ENCODE measurements at regions not wholly inside any gene's neighbourhood (a gene's known extent, or its start where the extent isn't known, plus 50 kb on each side); places are given as distances from the start of the nearest gene placed in this dataset.

- WGBS (ENCODE audit: insufficient coverage, low coverage, missing lambda C conversion rate), result under 1% methylated on average over 13 of the region's 13 CpGs
Measured at GRCh38 chr15:100780208-100780800, 99.3 kb upstream of the ALDH1A3 start.

DNA sequence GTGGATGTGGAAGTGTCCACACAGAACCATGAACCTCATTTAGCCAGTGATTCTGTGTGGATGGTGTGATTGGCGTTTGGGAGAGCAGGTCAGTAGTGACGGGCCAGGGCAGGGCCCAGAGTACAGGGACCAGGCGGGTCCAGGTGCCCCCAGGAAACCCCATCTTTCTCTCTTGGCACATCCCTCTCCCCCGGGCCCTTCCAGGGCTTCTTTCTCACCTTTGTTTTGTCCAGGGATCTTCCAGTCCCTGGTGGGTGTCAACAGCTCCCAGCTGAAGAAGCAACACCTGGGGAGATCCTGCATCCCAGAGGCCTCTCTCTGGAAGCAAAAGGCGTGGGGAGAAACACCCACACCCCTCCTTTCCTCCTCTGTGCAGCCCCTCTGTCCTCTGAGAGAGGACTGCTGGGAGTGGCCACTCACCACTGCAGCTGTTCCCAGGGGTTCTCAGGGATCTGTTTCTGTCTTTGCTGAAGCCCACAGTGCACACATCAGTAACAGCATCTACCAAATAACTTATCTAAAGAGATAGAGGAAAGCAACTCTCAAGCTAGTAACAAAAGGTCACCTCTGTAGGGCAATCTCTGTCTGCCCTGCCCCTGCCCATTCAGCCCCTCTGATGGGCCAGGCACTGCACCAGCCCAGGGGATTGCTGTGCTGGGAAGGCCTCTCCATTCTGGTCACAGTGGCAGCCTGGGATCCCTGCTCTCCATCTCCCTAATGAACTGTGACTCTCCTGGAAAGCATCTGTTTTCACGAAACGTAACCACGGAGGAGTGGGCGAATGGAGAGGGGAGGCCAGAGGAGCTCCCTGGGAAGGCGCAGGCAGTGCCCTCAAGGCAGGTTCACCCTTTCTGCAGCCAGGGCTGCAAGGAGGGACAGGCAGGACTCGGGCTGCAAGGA lies 98.3 kb upstream of the ALDH1A3 start:
- H3K4me1 ChIP-seq (replicated peaks in 1 of 2; ENCODE audit: control insufficient read depth in 2 of 2, insufficient read depth in 2 of 2, low read length in 2 of 2), result no peaks in the 10 kb centered on the region
- H3K9ac ChIP-seq (ENCODE audit: insufficient read depth in 1 of 2, low read depth in 2 of 2, low read length in 2 of 2), result no peak overlapping the region
- in situ Hi-C loops (cut with MboI), result no loop called here
- H2AFZ ChIP-seq (ENCODE audit: low read depth, low read length), result no peak overlapping the region
- no peaks in the 10 kb centered on the region for H3K79me2 ChIP-seq (ENCODE audit: control insufficient read depth, insufficient read depth, low read length)
- BruUV-seq (replicated peaks), result no TSS peak
- no peak for DNase-seq (ENCODE audit: extremely low read depth in 1 of 4, low spot score in 3 of 4)
- H3K4me2 ChIP-seq (ENCODE audit: insufficient read depth, low read length), result no peak overlapping the region
- no peak overlapping the region for H3K4me3 ChIP-seq
- no peak for ATAC-seq
- POLR2A ChIA-PET, result no interaction called here
- intact Hi-C loops (cut with micrococcal nuclease), result no loop called here
- TF ChIP-seq HDAC6 (IDR thresholded peaks at IDR 0.05; ENCODE audit: low read depth, low read length) (no peak), KLF6 (CRISPR knock-in tag; IDR thresholded peaks at IDR 0.05; ENCODE audit: borderline replicate concordance) (no peak), CREM (IDR thresholded peaks at IDR 0.05; ENCODE audit: low read depth) (no peak), ZNF445 (CRISPR knock-in tag; IDR thresholded peaks at IDR 0.05; ENCODE audit: low read depth) (no peak), FOXK2 (conservative IDR thresholded peaks at IDR 0.05 in 1 of 2, IDR thresholded peaks at IDR 0.05 in 1 of 2; ENCODE audit: low read depth in 2 of 2) (no peak), HES1 (IDR thresholded peaks at IDR 0.05; ENCODE audit: low read depth) (no peak), SMARCB1 (IDR thresholded peaks at IDR 0.05; ENCODE audit: insufficient read length, low read depth) (no peak), CHCHD3 (CRISPR knock-in tag; IDR thresholded peaks at IDR 0.05) (no peak), RBM14 (IDR thresholded peaks at IDR 0.05; ENCODE audit: borderline replicate concordance, insufficient read depth, low read depth, low read length) (no peak)
- H3K9me1 ChIP-seq (ENCODE audit: control insufficient read depth, insufficient read depth, low read length), result no peaks in the 10 kb centered on the region
- H3K36me3 ChIP-seq (ENCODE audit: control insufficient read depth, insufficient read depth, low read length), result no peaks in the 10 kb centered on the region
- CTCF ChIA-PET (ENCODE audit: low intra/inter-chr PET ratio), result no interaction called here
- peaks cover 12 to 48% of the 10 kb centered on the region in 2 experiments; a peak in 4 of 5 replicates for H3K27me3 ChIP-seq (ENCODE audit: control insufficient read depth in 2 of 2, insufficient read depth in 2 of 2, low read length in 2 of 2)
- no peaks in the 10 kb centered on the region for H3K9me3 ChIP-seq (replicated peaks; ENCODE audit: control insufficient read depth, insufficient read depth, low read depth, low read length)
- no peak overlapping the region for H3K27ac ChIP-seq (ENCODE audit: extremely low read depth, low read depth, low read length)
- H4K20me1 ChIP-seq (replicated peaks; ENCODE audit: control insufficient read depth, insufficient read depth, low read length), result no peaks in the 10 kb centered on the region
- FAIRE-seq, result no peak
- WGBS (ENCODE audit: insufficient coverage, low coverage, missing lambda C conversion rate), result 0% methylated on average over 10 of the region's 11 CpGs

More at GRCh38 chr15:100780208-100780800, 99.3 kb upstream of the ALDH1A3 start:
- H3K9ac ChIP-seq (ENCODE audit: insufficient read depth in 1 of 2, low read depth in 2 of 2, low read length in 2 of 2), result no peak overlapping the region
- no peaks in the 10 kb centered on the region for H4K20me1 ChIP-seq (replicated peaks; ENCODE audit: control insufficient read depth, insufficient read depth, low read length)
- no peak for TF ChIP-seq SMAD2 (IDR thresholded peaks at IDR 0.05; ENCODE audit: low read depth, low read length)
- no peaks in the 10 kb centered on the region for H3K79me2 ChIP-seq (ENCODE audit: control insufficient read depth, insufficient read depth, low read length)
- ChIA-PET CTCF (ENCODE audit: low intra/inter-chr PET ratio) (no interaction called here), POLR2A (no interaction called here)
- peaks cover 21 to 54% of the 10 kb centered on the region in 2 experiments for H3K27me3 ChIP-seq (ENCODE audit: control insufficient read depth in 2 of 2, insufficient read depth in 2 of 2, low read length in 2 of 2)
- H3K4me3 ChIP-seq, result no peak overlapping the region
- H3K36me3 ChIP-seq (ENCODE audit: control insufficient read depth, insufficient read depth, low read length), result no peaks in the 10 kb centered on the region
- no peaks in the 10 kb centered on the region for H3K9me1 ChIP-seq (ENCODE audit: control insufficient read depth, insufficient read depth, low read length)
- H3K27ac ChIP-seq (ENCODE audit: extremely low read depth, low read depth, low read length), result no peak overlapping the region
- in situ Hi-C loops (cut with MboI) (no loop called here), intact Hi-C loops (cut with micrococcal nuclease) (no loop called here)
- no peak overlapping the region for H2AFZ ChIP-seq (ENCODE audit: low read depth, low read length)
- DNase-seq (ENCODE audit: extremely low read depth in 1 of 4, low spot score in 3 of 4) (no peak), ATAC-seq (no peak), FAIRE-seq (no peak)
- no TSS peak for BruUV-seq (replicated peaks)
- no peak overlapping the region for H3K4me2 ChIP-seq (ENCODE audit: insufficient read depth, low read length)
- no peaks in the 10 kb centered on the region for H3K9me3 ChIP-seq (replicated peaks; ENCODE audit: control insufficient read depth, insufficient read depth, low read depth, low read length)
- H3K4me1 ChIP-seq (replicated peaks in 1 of 2; ENCODE audit: control insufficient read depth in 2 of 2, insufficient read depth in 2 of 2, low read length in 2 of 2), result no peaks in the 10 kb centered on the region

Data from K562 (cell line).